Right renal cortex interstitium (tissue), 3 donors: ENCODE measurements at regions not wholly inside any gene's neighbourhood (a gene's known extent, or its start where the extent isn't known, plus 50 kb on each side); places are given as distances from the start of the nearest gene placed in this dataset.
"Not testable (repeated sequence)": the region's sequence is repeated elsewhere in the genome, so short reads cannot be mapped to it uniquely, and the experiment has no call there.

Source experiments
- DNase-seq, 3 donors: peaks; one replicate each; pipeline ENCODE4 v3.0.0-alpha.2; 2013; ENCODE audit warnings: low read depth in 3 of 3, low spot score in 2 of 3

DNA sequence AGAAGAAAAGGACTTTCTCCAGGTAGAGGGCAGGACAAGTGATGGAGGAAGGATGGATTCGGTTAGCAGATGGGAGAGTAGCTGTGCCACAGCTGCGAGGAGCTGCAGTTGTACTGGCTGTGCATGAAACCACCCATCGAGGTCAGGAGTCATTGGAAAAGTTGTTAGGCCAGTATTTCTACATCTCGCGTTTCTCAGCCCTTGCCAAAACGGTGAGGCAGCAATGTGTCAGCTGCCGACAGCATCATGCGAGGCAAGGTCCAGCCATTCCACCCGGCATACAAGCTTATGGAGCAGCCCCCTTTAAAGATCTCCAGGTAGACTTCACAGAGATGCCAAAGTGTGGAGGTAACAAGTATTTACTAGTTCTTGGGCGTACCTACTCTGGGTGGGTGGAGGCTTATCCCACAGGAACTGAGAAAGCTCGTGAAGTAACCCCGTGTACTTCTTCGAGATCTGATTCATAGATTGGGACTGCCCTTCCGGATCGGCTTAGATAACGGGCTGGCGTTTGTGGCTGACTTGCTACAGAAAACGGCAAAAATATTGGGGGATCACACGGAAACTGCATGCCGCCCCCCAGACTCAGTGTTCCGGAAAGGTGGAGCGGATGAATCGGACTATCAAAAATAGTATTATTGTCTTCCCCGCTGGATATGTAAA lies 105.0 kb upstream of the HMX1 start:
- DNase-seq, result not testable (repeated sequence)

DNA sequence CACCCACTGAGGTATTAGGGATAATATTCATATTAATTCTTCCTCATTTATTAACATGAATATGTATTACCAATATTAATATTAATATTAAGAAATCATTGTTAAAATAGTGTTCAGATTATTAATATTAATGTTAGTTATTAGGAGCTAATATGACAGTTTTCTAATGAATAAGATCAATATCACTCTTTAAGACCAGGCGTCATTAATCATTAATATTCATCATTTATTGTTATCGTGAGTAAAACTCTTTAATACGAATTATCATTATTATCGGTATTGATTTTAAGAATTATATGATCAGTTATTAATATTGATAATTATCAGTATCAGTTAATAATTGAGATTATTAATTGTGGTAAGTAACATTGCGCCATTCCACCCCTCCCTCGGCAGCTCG lies 101.0 kb upstream of the HMX1 start:
- not testable (repeated sequence) for DNase-seq

- not testable (repeated sequence) for DNase-seq
Measured at GRCh38 chr4:8965896-8966295, 94.3 kb upstream of the HMX1 start.

GRCh38 chr4:8964201-8964788 lies 92.7 kb upstream of the HMX1 start:
- DNase-seq, result not testable (repeated sequence)

- DNase-seq, result not testable (repeated sequence)
Measured at GRCh38 chr4:8963533-8963932, 91.9 kb upstream of the HMX1 start.

DNA sequence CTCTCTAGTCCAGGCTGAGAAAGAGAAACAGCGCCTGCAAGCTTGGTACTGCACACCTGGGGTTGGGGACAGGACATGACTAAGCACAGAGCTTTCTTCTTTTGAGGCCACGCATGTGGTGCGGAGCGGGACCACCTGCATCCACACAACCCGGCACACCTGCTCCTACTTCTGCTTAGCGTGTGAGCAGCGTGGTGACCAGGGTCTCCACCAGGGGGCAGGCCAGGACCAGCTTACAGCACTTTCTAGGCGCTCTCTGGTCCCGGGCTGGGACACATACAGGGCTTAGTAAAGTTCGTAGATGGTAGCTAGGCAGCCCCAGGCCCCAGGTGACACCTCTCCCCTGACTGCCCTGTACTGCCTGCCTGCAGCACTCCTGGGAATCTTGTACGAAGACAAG lies 89.7 kb upstream of the HMX1 start:
- DNase-seq, result peak in 2 of 3 donors; percentile 5 to 39

GRCh38 chr4:8959471-8959870 lies 87.8 kb upstream of the HMX1 start:
- not testable (repeated sequence) for DNase-seq

DNA sequence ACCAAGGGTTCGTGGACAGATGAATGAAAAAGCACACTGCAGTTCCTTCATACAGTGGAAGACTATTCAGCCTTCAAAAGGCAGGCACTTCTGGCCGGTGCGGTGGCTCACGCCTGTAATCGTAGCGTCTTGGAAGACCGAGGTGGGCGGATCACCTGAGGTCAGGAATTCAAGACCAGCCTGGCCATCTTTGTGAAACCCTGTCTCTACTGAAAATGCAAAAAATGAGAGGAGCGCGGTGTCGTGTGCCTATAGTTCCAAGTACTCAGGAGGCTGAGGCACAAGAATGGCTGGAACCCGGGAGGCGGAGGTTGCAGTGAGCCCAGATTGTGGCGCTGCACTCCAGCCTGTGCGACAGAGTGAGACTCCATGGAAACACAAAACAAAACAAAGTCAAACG lies 82.4 kb upstream of the HMX1 start:
- not testable (repeated sequence) for DNase-seq

DNA sequence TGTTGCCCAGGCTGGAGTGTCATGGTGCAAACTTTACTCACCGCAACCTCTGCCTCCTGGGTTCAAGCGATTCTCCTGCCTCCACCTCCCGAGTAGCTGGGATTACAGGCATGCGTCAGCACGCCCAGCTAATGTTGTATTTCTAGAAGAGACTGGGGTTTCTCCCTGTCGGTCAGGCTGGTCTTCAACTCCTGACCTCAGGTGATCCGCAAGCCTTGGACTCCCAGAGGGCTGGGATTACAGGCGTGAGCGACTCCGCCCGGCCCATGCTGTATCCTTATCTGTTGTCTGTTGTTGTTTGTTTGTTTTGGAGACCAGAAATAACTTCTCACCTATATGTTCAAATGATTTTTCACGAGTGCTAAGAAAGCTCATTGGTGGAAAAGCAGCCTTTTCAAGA lies 81.2 kb upstream of the HMX1 start:
- DNase-seq, result not testable (repeated sequence)

- not testable (repeated sequence) for DNase-seq
Measured at GRCh38 chr4:8952109-8952508, 80.5 kb upstream of the HMX1 start.

- not testable (repeated sequence) for DNase-seq
Measured at GRCh38 chr4:8945506-8945905, 73.9 kb upstream of the HMX1 start.

DNA sequence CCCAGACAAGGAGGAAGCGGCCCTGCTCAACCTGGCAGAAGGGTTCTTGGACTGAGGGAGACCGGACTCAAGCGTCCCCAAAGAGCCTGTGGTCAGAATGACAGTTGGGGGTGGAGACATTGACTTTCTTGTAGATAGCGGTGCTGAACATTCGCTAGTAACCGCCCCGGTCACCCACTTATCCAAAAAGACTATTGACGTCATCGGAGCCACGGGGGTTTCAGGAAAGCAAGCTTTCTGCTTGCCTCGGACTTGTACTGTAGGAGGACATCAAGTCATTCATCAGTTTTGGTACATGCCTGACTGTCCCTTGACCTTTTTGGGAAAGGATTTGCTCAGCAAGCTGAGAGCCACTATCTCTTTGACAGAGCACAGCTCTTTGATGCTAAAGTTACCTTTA lies 71.7 kb upstream of the HMX1 start:
- DNase-seq, result not testable (repeated sequence)

DNA sequence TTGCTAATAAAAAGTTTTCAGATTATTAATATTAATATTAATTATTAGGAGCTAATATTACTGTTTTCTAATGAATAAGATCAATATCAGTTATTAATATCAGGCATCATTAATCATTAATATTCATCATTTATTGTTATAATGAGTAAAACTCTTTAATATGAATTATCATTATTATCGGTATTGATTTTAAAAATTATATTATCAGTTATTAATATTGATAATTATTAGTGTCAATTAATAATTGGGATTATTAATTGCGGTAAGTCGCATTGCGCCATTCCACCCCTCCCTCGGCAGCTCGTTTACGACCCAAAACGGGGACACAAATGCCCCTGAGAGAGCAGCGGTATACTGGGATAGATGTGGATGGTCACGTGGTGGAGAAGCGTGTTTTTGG lies 70.4 kb upstream of the HMX1 start:
- DNase-seq, result not testable (repeated sequence)

DNA sequence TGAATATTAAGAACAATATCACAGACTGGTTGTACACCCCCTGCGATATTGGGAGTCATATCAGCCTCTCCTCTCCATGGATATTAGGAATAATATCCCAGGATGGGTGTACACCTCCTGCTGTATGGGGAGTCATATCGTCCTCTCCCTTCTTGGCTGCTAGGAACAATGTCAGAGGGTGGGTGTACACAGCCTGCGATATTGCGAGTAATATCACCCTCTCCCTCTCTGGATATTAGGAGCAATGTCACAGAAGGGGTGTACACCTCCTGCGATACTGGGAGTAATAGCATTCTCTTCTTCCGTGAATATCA lies 69.8 kb upstream of the HMX1 start:
- DNase-seq, result not testable (repeated sequence)

- no peak for DNase-seq
Measured at GRCh38 chr4:8940792-8941491, 69.3 kb upstream of the HMX1 start.

- DNase-seq, result peak in 1 of 3 donors; percentile 35
Measured at GRCh38 chr4:8939840-8940742, 68.5 kb upstream of the HMX1 start.

DNA sequence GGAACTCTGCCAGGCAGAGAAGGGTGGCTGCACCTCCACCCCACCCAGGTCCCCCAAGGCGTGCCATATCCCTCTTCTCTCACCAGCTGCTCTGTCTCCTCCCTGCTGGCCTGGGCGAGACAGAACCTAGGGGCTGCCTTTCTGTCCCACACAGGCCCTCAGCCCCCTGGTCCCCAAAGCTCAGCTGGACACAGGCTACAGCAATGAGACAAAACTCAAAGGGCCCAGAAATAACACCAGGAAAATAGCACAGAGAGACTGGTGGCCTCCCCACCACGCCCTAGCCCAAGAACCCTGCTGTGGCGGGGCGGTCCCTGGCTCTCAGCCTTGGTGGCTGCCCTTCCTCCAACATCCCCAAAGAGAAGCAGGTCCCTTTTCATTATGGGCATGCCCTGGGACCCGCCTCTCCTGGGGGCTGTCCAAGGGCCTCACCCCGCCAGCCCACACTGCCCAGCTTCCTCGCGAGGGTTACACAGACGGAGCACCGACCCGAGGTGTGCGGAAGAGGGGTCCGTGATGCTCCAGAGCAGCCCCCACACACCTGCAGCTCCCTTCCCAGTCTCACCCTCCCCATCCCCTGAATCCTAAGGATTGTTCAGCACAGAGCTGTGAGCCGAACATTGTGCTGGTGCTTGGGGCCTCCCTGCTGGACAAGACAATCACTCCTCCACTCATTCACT lies 67.7 kb upstream of the HMX1 start:
- no peak for DNase-seq

DNA sequence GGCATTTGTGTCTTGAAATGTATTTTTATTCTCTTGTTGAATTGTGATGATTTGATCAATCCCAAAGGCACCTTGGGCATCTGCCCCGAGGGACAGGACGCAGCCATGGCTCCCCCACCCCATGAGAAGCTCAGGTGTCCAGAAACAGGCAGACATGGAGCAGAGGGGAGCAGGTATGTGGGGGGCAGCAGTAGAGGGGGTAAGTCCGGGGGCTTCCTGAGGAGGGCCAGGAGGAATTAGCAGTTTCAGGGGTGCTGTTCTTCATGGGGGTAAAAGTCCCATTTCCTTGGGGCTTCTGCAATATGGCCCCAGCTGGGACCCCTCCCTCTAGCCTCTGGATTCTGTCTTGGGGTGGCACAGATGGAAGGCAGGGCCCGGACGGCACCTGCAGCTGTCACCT lies 67.0 kb upstream of the HMX1 start:
- no peak for DNase-seq

- no peak for DNase-seq
Measured at GRCh38 chr4:8938137-8938536, 66.5 kb upstream of the HMX1 start.

GRCh38 chr4:8932884-8933283 lies 61.2 kb upstream of the HMX1 start:
- DNase-seq, result no peak

GRCh38 chr4:8928074-8928473 lies 56.4 kb upstream of the HMX1 start:
- DNase-seq, result no peak
